Mammary epithelial cell (primary cell): ENCODE measurements at regions not wholly inside any gene's neighbourhood (a gene's known extent, or its start where the extent isn't known, plus 50 kb on each side); places are given as distances from the start of the nearest gene placed in this dataset.
"Not testable (repeated sequence)": the region's sequence is repeated elsewhere in the genome, so short reads cannot be mapped to it uniquely, and the experiment has no call there.

Source experiments
- CTCF ChIP-seq, 2 donors: IDR thresholded peaks in 1 of 2; conservative IDR thresholded peaks in 1 of 2; 2 replicates each; pipeline ENCODE4 v1.5.1; 2011 to 2012; ENCODE audit warnings: inconsistent platforms in 2 of 2, low read length in 2 of 2, mild to moderate bottlenecking in 2 of 2, control low read depth in 1 of 2, low read depth in 1 of 2; ENCODE audit not compliant: insufficient read depth in 1 of 2; ENCODE audit errors: extremely low read depth in 1 of 2
- EZH2 ChIP-seq: IDR thresholded peaks from 2 replicates; pipeline ENCODE4 v1.6.1; 2012; ENCODE audit warnings: low read length, inconsistent platforms, borderline replicate concordance

- TF ChIP-seq CTCF (conservative IDR thresholded peaks at IDR 0.05 in 1 of 2, IDR thresholded peaks at IDR 0.05 in 1 of 2; ENCODE audit: extremely low read depth in 1 of 2, insufficient read depth in 1 of 2, low read depth in 1 of 2, low read length in 2 of 2); EZH2: not testable (repeated sequence)
These were observed 322.2 kb downstream of the FLRT2 start for GRCh38 chr14:85852123-85852522.
